K562 (cell line): ENCODE measurements at regions not wholly inside any gene's neighbourhood (a gene's known extent, or its start where the extent isn't known, plus 50 kb on each side); places are given as distances from the start of the nearest gene placed in this dataset.
A peak's percentile ranks its signal among the peaks of the same experiment; 100 is the strongest.

Experiments
- ATAC-seq: fragments of 200-7000 bp; cut with Tn5 transposase; 3 replicates; pipeline ENCODE4 v1.9.1; 2020; ENCODE audit warnings: moderate library complexity
- BruUV-seq: library from RNA; stranded (reverse); fragments of 400-500 nt; replicated peaks from 2 replicates; lab custom pipeline; 2021; lab: Mats Ljungman, UMichigan
- CTCF ChIA-PET: fragments of 300-600 bp; formaldehyde crosslinking; extraction: SDS; loops from one replicate; lab custom pipeline; 2021; ENCODE audit warnings: low intra/inter-chr PET ratio; lab: Yijun Ruan, JAX
- POLR2A ChIA-PET: fragments of 300-600, 350-650 bp; sonication (Branson Sonifier 250); formaldehyde crosslinking; extraction: SDS; loops from one replicate; lab custom pipeline; 2021; ENCODE audit warnings: antibody characterized with exemption, inconsistent platforms; lab: Yijun Ruan, JAX
- DNase-seq, 4 experiments: peaks; one replicate each; pipeline versions ENCODE4 v3.0.0 to v3.0.0-alpha.2; 2011 to 2018; ENCODE audit warnings: low spot score in 3 of 4, mixed read lengths in 3 of 4; ENCODE audit errors: extremely low read depth in 1 of 4
- FAIRE-seq: peaks from 2 replicates; lab custom pipeline; 2011; peaks lifted over from hg19 to GRCh38; lab: Jason Lieb, UNC
- H2AFZ ChIP-seq: 2 replicates; pipeline ENCODE4 v1.6.0; 2011; ENCODE audit warnings: low read depth, low read length, control low read depth, inconsistent platforms
- H3K27ac ChIP-seq: fragments of 200-600 bp; 3 replicates; pipeline ENCODE4 v1.8.0; 2011; ENCODE audit warnings: low read depth, mild to moderate bottlenecking, control low read depth, inconsistent platforms, low read length, moderate library complexity, mixed read lengths; ENCODE audit errors: extremely low read depth
- H3K27me3 ChIP-seq, 2 experiments: fragments of 300-600 bp in 1 of 2; 2 replicates in 1 of 2; 3 replicates in 1 of 2; pipeline versions ENCODE4 v1.6.0 to v1.8.0; 2011; ENCODE audit warnings: inconsistent platforms in 2 of 2, low read length in 2 of 2, mild to moderate bottlenecking in 1 of 2, mixed read lengths in 1 of 2, moderate library complexity in 1 of 2; ENCODE audit not compliant: control insufficient read depth in 2 of 2, insufficient read depth in 2 of 2
- H3K36me3 ChIP-seq: fragments of 300-600 bp; 3 replicates; pipeline ENCODE4 v1.8.0; 2011; ENCODE audit warnings: mild to moderate bottlenecking, low read length, inconsistent platforms; ENCODE audit not compliant: control insufficient read depth, insufficient read depth
- H3K4me1 ChIP-seq, 2 experiments: fragments of 200-600 bp in 1 of 2; replicated peaks in 1 of 2; 2 replicates in 1 of 2; 3 replicates in 1 of 2; pipeline versions ENCODE4 v1.5.1 to v1.8.0; 2011; ENCODE audit warnings: inconsistent platforms in 2 of 2, low read length in 2 of 2, mild to moderate bottlenecking in 1 of 2, mixed read lengths in 1 of 2, moderate library complexity in 1 of 2; ENCODE audit not compliant: control insufficient read depth in 2 of 2, insufficient read depth in 2 of 2
- H3K4me2 ChIP-seq: 2 replicates; pipeline ENCODE4 v1.6.1; 2011; ENCODE audit warnings: low read length, control low read depth, inconsistent platforms, mixed read lengths; ENCODE audit not compliant: insufficient read depth
- H3K4me3 ChIP-seq: fragments of 200-600 bp; sonication (generic), shearing (Covaris generic); 2 replicates; pipeline ENCODE4 v1.5.1; 2016; ENCODE audit warnings: control low read depth, inconsistent platforms
- H3K79me2 ChIP-seq: fragments of 200-600 bp; 3 replicates; pipeline ENCODE4 v1.8.0; 2011; ENCODE audit warnings: low read length, inconsistent platforms; ENCODE audit not compliant: control insufficient read depth, insufficient read depth
- H3K9ac ChIP-seq, 2 experiments: 2 replicates each; pipeline versions ENCODE4 v1.6.0 to v1.6.1; 2011; ENCODE audit warnings: low read depth in 2 of 2, low read length in 2 of 2, control low read depth in 1 of 2, inconsistent platforms in 1 of 2, mild to moderate bottlenecking in 1 of 2, mixed read lengths in 1 of 2; ENCODE audit not compliant: insufficient read depth in 1 of 2
- H3K9me1 ChIP-seq: one replicate; pipeline ENCODE4 v1.6.0; 2011; ENCODE audit warnings: inconsistent platforms, mild to moderate bottlenecking, low read length, moderate library complexity; ENCODE audit not compliant: control insufficient read depth, insufficient read depth
- H3K9me3 ChIP-seq: replicated peaks from 2 replicates; pipeline ENCODE4 v1.5.1; 2011; ENCODE audit warnings: low read depth, low read length, inconsistent platforms; ENCODE audit not compliant: control insufficient read depth, insufficient read depth
- H4K20me1 ChIP-seq: replicated peaks from 2 replicates; pipeline ENCODE4 v1.6.1; 2011; ENCODE audit warnings: low read length, inconsistent platforms, mixed read lengths; ENCODE audit not compliant: control insufficient read depth, insufficient read depth
- KLF10 ChIP-seq: fragments of 250-450 bp; sonication (Bioruptor Pico); IDR thresholded peaks from 2 replicates; pipeline ENCODE4 v1.6.1; 2021; ENCODE audit warnings: matching md5 sums
- LCOR ChIP-seq: sonication (generic); formaldehyde crosslinking; IDR thresholded peaks from 2 replicates; pipeline ENCODE4 v1.8.0; 2022; ENCODE audit warnings: mild to moderate bottlenecking, missing genetic modification reagents
- MAFF ChIP-seq: IDR thresholded peaks from 2 replicates; pipeline ENCODE4 v1.6.1; 2012; ENCODE audit warnings: low read length, improper control_type of control experiment
- MAFG ChIP-seq: fragments of 450-650 bp; conservative IDR thresholded peaks from 2 replicates; pipeline ENCODE4 v1.6.1; 2016; ENCODE audit warnings: missing genetic modification characterization, missing compliant biosample characterization
- MAFK ChIP-seq: IDR thresholded peaks from 2 replicates; pipeline ENCODE4 v1.6.1; 2011; ENCODE audit warnings: low read length, improper control_type of control experiment
- PHF8 ChIP-seq: fragments of 200-600 bp; sonication (generic); IDR thresholded peaks from 2 replicates; pipeline ENCODE4 v1.6.1; 2012; ENCODE audit warnings: mixed run types, mild to moderate bottlenecking, inconsistent platforms, low read length, moderate library complexity, borderline replicate concordance
- SMAD1 ChIP-seq: fragments of 150-350 bp; IDR thresholded peaks from 2 replicates; pipeline ENCODE4 v1.6.1; 2014; ENCODE audit warnings: low read length, low read depth; ENCODE audit not compliant: partially characterized antibody
- ZNF695 ChIP-seq: fragments of 450-650 bp; formaldehyde crosslinking; IDR thresholded peaks from 2 replicates; pipeline ENCODE4 v1.4.0; 2020; ENCODE audit warnings: mild to moderate bottlenecking, moderate library complexity
- WGBS: fragments of 100-300 bp; shearing (Covaris generic); methylation state at CpG from one replicate; pipeline ENCODE4 v1.1.6; 2016; ENCODE audit warnings: low coverage, mixed read lengths; ENCODE audit not compliant: insufficient coverage; ENCODE audit errors: missing lambda C conversion rate; 5-methylcytosine and 5-hydroxymethylcytosine counted together
- in situ Hi-C: fragments of 300-500 bp; cut with MboI; formaldehyde crosslinking; loops from 4 replicates; pipeline ENCODE4 v1.15.0; 2018; ENCODE audit warnings: inconsistent platforms, mixed read lengths
- intact Hi-C: fragments of 100-400 bp; cut with micrococcal nuclease; formaldehyde crosslinking; loops from 2 replicates; pipeline ENCODE4 v1.14.2; 2022

GRCh38 chr17:70773258-70773657, 603.9 kb downstream of the KCNJ2 start (continued):
- TF ChIP-seq SMAD1: no peak

- no TSS peak for BruUV-seq
- in situ Hi-C loops: no loop called here
- DNase-seq: no peak
These were observed 605.2 kb downstream of the KCNJ2 start for GRCh38 chr17:70774339-70775117.

GRCh38 chr17:70775679-70776078, 606.3 kb downstream of the KCNJ2 start:
- Histone ChIP-seq H2AFZ (no peak overlapping the region), H3K4me2 (no peak overlapping the region), H3K4me3 (no peak overlapping the region), H3K27ac (no peak overlapping the region), H3K9me1 (no peaks in the 10 kb centered on the region), H4K20me1 (no peaks in the 10 kb centered on the region), H3K36me3 (no peaks in the 10 kb centered on the region), H3K79me2 (no peaks in the 10 kb centered on the region), H3K4me1 (no peaks in the 10 kb centered on the region), H3K9me3 (no peaks in the 10 kb centered on the region), H3K9ac (no peak overlapping the region), H3K27me3 (no peaks in the 10 kb centered on the region)
- BruUV-seq: no TSS peak
- intact Hi-C loops (no loop called here), in situ Hi-C loops (no loop called here)
- no peak for FAIRE-seq
- ATAC-seq: no peak
- WGBS: 4% methylated on average over 2 of the region's 2 CpGs
- ChIA-PET POLR2A (no interaction called here), CTCF (no interaction called here)
- no peak for DNase-seq
- TF ChIP-seq LCOR (no peak), ZNF695 (CRISPR knock-in tag) (no peak), KLF10 (CRISPR knock-in tag) (no peak)

More at GRCh38 chr17:70774339-70775117, 605.2 kb downstream of the KCNJ2 start:
- Histone ChIP-seq H3K36me3 (no peaks in the 10 kb centered on the region), H3K9me3 (no peaks in the 10 kb centered on the region)
- TF ChIP-seq MAFK: peak; percentile 31; the same call in 1 of the 2 replicates
- TF ChIP-seq PHF8: no peak
- peak; percentile 11; the same call in 1 of the 2 replicates for TF ChIP-seq MAFF
- TF ChIP-seq MAFG (tag): 0 out of 2 replicates have a peak, but pooled peaks have one; percentile 5
- TF ChIP-seq, all 486 proteins: peak for 3
- Histone ChIP-seq H3K9ac (no peak overlapping the region), H3K4me3 (no peak overlapping the region), H3K79me2 (no peaks in the 10 kb centered on the region), H3K27ac (no peak overlapping the region), H3K9me1 (no peaks in the 10 kb centered on the region), H3K27me3 (no peaks in the 10 kb centered on the region), H3K4me1 (no peaks in the 10 kb centered on the region), H3K4me2 (no peak overlapping the region), H4K20me1 (no peaks in the 10 kb centered on the region), H2AFZ (no peak overlapping the region)
- POLR2A ChIA-PET: no interaction called here
- CTCF ChIA-PET: no interaction called here
- FAIRE-seq (no peak), ATAC-seq (no peak)
- intact Hi-C loops: no loop called here
